AG10803 (cell line): ENCODE measurements at regions not wholly inside any gene's neighbourhood (a gene's known extent, or its start where the extent isn't known, plus 50 kb on each side); places are given as distances from the start of the nearest gene placed in this dataset.

ENCODE experiments used
- DNase-seq: peaks from one replicate; pipeline ENCODE4 v3.0.0; 2010; ENCODE audit warnings: low read depth
- H3K4me3 ChIP-seq: 2 replicates; pipeline ENCODE4 v1.5.1; 2011; ENCODE audit warnings: mild to moderate bottlenecking, low read length, control low read depth
- TF ChIP-seq, protein P1 (sequence below): conservative IDR thresholded peaks from 2 replicates; pipeline ENCODE4 v1.5.1; 2011; ENCODE audit warnings: mild to moderate bottlenecking, low read length, control low read depth, inconsistent platforms

DNA sequence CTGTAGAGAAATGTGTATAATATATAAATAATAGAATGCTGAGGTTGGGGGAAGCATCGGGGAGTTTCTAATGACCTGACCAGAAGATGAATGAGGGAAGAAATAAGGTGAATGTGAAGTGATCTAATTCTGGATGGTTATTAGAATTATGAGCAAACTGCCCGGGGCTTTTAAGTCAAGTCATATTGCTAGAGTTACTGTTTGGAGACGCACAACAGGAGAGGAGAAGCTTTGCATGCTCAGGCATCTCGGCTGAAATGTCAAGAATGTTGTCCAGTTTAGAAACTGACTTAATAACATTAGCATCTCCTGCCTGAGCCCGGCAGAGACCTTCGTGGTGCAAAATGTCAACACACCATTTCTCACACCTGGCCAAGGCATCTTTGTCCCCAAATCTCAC is 119.1 kb downstream of the RRAGC start:
- TF ChIP-seq, protein P1, sequence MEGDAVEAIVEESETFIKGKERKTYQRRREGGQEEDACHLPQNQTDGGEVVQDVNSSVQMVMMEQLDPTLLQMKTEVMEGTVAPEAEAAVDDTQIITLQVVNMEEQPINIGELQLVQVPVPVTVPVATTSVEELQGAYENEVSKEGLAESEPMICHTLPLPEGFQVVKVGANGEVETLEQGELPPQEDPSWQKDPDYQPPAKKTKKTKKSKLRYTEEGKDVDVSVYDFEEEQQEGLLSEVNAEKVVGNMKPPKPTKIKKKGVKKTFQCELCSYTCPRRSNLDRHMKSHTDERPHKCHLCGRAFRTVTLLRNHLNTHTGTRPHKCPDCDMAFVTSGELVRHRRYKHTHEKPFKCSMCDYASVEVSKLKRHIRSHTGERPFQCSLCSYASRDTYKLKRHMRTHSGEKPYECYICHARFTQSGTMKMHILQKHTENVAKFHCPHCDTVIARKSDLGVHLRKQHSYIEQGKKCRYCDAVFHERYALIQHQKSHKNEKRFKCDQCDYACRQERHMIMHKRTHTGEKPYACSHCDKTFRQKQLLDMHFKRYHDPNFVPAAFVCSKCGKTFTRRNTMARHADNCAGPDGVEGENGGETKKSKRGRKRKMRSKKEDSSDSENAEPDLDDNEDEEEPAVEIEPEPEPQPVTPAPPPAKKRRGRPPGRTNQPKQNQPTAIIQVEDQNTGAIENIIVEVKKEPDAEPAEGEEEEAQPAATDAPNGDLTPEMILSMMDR = no peak
- peak; percentile 6 for DNase-seq
- no peak overlapping the region for H3K4me3 ChIP-seq

- DNase-seq = no peak
- no peak overlapping the region for H3K4me3 ChIP-seq
- TF ChIP-seq, protein P1 = no peak
Observed at GRCh38 chr1:38738207-38738606, 121.4 kb downstream of the RRAGC start.

DNA sequence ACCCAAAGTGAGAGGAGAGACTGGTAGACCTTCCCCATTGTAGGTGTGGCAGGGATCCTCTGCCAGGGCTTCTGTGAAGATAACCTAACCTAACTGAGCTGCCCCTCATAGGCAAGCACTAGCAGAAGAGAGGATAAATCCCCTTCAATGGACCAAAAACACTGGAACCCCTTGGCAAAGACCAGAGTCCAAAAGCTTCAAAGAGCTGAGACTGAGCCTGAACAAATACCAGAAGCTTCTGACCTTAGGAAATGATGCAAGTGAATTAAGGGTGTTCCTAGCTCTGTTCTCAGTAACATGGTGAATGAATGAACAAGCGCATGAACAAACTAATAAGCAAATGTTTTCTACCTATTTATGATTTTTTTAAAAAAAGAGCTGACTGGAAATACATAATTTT is 123.2 kb downstream of the RRAGC start:
- DNase-seq = no peak
- TF ChIP-seq, protein P1 = no peak
- H3K4me3 ChIP-seq = no peak overlapping the region

GRCh38 chr1:38735651-38736161 is 123.9 kb downstream of the RRAGC start:
- TF ChIP-seq, protein P1 = no peak
- peak; percentile 16 for DNase-seq
- no peak overlapping the region for H3K4me3 ChIP-seq

DNA sequence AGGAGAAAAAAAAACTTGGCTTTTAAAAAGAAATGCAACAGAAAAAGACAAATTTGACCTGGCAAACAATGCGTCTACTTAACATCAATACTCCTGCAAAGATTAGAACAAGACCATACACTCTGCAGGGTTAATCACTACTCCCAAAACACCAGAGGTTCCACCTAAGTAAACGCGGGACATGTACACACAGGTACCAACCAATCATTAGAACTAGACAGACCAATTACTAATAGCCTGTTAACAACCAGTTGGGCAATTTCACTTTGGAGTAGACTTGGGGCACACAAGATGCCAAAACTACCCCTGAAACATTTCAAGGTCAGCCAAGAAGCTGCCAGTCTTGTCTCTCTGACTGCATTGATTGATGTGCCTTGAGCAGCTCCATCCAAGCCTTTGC is 125.8 kb downstream of the RRAGC start:
- DNase-seq = no peak
- TF ChIP-seq, protein P1 = no peak
- H3K4me3 ChIP-seq = no peak overlapping the region

- no peak overlapping the region for H3K4me3 ChIP-seq
- DNase-seq = no peak
- TF ChIP-seq, protein P1 = no peak
Observed at GRCh38 chr1:38730511-38731397, 128.8 kb downstream of the RRAGC start.

- TF ChIP-seq, protein P1 = no peak
- no peak for DNase-seq
- no peak overlapping the region for H3K4me3 ChIP-seq
Observed at GRCh38 chr1:38728585-38728908, 131.0 kb downstream of the RRAGC start.
